ENCODE measurements at regions not wholly inside any gene's neighbourhood (a gene's known extent, or its start where the extent isn't known, plus 50 kb on each side); places are given as distances from the start of the nearest gene placed in this dataset.

DNA sequence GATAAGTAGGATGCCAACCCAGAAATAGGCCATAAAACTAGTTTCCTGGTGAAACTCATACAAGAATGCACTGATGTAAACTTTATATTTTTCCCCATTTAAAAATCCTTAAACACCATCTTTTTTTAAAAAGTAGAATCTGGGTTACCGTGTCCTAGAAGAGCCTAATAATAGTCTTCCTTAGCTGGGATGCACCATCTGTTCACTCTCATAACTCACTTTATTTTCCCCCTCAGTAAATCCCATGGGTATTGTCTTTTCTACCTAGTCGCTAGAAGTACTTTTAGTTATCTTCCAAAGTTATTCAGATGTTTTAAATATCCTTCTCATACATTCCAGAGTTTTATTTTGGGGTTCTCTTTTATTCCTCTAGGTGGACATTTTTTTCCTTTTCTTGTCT lies 250.2 kb downstream of the PLA2G4A start:
- no peak for DNase-seq (ENCODE audit: low read depth in 2 of 3, low spot score in 2 of 3)

DNA sequence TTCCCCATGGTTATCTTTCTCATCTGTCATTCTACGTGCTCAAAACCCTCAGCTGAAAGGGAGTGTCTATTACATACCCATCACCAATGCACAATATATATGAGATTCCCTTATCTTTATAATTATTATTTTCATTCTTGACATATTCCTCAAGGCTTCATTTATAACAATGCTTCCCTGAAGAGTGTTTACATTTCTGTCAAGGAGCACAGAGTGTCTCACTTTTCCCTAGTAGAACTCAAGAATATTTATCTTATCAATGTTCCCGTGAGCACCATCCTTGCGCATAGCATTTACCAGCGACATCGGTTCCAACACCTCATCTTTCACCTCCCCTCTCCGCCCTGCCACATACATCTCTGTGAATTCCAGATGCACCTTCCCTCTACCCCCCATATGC lies 250.6 kb downstream of the PLA2G4A start:
- DNase-seq (ENCODE audit: low read depth in 2 of 3, low spot score in 2 of 3): no peak

DNA sequence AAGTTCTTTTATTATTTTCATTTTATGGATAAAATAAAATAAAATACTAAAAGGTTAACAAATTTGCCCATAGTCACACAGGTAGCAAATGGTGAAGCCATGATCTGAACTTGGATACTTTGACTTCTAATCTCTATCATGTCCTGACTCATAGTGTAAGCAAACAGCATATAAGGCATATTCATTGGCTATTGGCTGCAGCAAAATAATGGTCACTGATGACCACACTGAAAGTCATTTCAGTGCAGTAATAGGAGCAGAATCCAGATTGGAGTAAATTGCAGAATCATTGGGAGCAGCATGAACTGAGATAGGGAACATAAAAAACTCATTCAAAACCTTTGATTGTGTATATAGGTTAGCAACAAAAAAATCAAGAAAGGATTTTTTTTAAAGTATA lies 262.9 kb downstream of the PLA2G4A start:
- no peak for DNase-seq (ENCODE audit: low read depth in 2 of 3, low spot score in 2 of 3)

DNA sequence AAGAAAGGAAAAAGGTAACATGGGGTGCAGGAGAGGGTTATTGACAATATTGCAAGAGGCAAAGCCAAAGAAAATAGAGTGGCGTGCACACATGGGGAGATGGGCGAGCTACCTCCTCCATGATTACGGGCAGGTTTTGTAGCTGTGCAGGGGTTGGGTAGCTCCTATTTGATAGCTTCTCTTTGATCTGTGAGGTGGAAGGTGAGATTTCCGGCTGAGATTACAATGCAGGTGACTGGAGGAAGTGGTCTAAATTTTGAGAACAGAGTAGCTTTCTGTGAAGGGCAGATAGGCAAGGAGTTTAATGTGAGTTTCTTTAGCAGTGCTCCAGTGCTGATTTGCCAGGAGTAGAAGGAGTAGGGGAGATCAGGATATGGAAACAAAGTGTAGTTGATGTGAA lies 263.4 kb downstream of the PLA2G4A start:
- no peak for DNase-seq (ENCODE audit: low read depth in 2 of 3, low spot score in 2 of 3)

DNA sequence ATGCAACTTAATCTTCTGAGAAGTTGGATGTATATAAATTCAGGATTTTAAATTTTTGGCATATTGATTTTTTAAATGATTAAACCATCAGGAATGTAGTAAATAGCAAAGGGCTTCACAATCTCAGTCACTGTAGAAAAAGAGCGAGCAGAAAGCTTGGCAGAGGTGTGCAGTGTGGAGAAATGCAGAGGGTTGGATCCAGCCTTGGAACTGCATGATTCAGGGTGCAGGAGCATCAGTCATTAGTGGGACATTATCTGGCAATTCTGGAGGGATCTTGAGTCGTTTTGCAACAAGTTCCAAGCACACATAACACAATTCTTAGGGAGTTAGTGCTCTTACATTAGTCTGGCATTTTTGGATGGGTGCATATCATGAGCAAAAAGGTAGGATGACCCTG lies 267.9 kb downstream of the PLA2G4A start:
- no peak for DNase-seq (ENCODE audit: low read depth in 2 of 3, low spot score in 2 of 3)

DNA sequence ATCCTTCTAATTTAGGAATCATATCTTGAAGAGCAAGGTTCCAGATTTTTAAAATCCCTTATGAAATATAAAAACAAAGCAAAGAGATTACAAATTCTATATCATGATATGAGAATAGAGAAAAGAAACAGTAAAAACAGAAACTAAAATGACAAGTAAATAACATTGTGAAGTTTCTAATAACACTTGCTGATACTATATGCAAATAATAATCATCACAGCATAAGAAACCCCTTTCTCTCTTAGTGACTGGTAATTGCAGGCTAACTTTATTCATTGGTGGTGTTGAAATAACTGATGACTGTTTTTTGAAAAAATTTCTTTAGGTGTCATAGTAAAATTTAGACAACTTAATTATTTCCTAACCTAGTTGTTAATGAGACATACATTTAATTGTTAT lies 281.6 kb downstream of the PLA2G4A start:
- DNase-seq (ENCODE audit: low read depth in 2 of 3, low spot score in 2 of 3): no peak

DNA sequence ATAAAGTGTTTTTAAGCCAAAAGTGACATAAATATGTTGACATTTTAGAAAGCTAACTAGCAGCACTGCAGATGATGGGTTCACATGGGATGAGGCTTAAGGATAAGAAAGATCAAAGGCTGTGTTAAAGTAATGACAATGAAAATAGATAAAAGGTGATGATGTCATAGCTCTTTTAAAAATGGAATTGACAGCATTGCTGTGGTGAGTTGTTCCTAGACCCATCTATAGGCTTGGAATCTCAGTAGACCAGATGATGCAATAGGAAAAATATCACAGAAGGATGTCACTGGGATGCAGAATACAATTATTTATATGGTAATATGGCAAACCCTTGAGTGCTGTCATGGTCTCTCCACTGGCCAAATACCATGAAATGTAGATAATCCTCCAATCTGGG lies 286.0 kb downstream of the PLA2G4A start:
- DNase-seq (ENCODE audit: low read depth in 2 of 3, low spot score in 2 of 3): no peak

DNA sequence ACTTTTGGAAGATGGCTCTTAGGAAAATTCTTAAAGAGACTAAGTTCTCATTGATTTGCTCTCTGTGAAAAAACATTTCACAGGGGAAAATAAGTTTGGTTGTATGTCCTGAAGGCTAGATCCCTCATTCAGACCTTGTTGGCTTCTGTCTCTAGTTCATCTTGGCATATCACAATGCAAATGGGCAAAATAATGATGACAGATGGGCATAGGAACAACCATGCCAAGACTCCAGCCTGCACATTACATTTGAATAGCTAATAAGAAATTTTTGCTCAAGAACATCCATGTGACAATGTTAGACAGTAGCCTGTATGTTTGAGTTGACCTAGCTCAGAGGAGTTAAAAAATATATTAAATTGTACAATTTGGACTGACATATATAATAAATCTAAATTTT lies 292.9 kb downstream of the PLA2G4A start:
- DNase-seq (ENCODE audit: low read depth in 2 of 3, low spot score in 2 of 3): no peak

DNA sequence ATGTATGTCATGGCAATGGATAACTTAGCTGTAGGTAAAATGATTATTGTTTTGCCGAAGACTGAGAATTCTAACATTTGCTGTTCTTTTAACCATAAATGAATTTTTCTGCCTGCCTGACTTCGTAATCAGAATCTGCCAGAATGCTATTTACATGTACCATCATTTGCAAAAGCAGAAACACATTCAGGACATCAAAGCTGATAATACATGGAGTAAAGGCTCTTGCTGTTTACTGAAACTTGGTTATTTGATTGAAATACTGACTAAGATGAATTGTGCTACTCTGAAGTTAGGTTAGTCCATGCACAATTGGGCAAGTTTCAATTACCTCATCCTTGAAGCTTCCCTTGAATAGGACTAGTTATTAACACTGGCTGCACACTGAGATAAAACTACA lies 293.8 kb downstream of the PLA2G4A start:
- DNase-seq (ENCODE audit: low read depth in 2 of 3, low spot score in 2 of 3): no peak

DNA sequence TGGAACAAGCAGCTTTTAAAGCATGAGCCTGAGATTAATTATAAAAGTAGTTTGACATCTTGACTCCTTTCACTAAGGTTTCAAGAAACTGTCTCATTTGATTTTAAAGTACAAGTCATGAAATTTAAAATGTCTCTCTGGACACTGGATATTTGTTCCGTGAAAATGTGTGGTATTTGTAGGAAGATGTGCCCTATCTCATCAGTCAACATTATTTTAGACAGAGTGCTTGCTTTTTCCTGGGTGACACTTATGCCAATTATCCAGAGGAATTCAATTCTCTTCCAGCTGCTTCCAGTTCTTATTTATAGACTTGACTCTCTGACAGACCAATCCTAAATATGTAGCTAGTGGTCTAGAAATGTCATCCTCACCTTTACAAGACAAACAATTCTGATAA lies 300.4 kb downstream of the PLA2G4A start:
- no peak for DNase-seq (ENCODE audit: low read depth in 2 of 3, low spot score in 2 of 3)

DNA sequence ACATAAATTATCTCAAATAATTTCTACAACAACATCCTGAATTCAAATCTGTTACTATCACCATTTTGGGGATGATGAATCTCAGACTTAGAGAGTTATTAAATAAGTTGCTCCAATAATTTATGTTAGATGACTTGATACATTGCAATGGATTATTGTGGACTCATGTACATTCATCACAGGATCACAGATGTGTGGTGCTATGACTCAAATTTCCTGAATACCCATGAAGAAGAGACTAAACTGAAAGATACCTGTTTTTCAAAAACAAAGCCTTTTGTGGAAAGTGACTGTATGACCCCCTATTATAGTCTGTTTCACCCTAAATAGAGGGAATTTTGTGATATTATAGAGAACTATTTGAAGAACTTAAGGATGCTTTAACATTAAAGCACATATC lies 315.0 kb downstream of the PLA2G4A start:
- DNase-seq (ENCODE audit: low read depth in 2 of 3, low spot score in 2 of 3): no peak

DNA sequence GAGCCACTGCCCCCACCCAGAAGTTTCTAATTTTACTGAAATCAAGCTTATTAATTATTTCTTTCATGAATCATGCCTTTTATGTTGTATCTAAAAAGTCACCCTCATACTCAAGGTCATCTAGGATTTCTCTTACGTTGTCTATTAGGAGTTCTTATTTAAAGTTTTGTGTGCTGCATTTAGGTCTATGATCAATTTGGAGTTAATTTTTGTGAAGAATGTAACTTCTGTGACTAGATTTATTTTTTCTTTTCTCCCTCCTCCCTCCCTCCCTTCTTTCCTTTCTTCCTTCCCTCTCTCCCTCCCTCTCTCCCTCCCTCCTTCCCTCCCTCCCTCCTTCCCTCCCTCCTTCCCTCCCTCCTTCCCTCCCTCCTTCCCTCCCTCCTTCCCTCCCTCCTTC lies 317.6 kb downstream of the PLA2G4A start:
- DNase-seq (ENCODE audit: low read depth in 2 of 3, low spot score in 2 of 3): no peak

DNA sequence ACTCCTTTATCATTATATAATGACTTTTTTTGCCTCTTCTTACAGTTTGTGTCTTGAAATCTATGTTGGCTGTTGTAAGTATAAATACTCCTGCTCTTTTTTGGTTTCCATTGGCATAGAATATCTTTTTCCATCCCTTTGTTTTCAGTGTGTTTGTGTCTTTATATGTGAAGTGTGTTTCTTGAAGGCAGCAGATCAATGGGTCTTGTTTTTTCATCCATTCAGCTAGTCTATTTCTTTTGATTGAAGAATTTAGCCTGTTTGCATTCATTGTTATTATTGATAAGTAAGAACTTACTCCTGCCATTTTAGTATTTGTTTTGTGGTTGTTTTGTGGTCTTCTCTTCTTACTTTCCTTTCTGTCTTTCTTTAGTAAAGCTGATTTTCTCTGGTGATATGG lies 322.8 kb downstream of the PLA2G4A start:
- DNase-seq (ENCODE audit: low read depth in 2 of 3, low spot score in 2 of 3): no peak

DNA sequence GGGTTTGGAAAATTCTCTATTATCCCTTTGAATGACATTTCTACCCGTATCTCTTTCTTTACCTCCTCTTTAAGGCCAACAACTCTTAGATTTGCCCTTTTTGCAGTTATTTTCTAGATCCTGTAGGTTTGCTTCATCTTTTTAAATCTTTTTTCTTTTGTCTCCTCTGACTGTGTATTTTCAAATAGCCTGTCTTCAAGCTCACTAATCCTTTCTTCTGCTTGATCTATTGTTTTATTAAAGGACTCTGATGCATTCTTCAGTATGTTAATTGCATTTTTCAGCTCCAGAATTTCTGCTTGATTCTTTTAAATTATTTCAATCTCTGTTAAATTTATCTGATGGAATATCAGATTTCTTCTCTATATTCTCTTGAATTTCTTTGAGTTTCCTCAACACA lies 324.3 kb downstream of the PLA2G4A start:
- DNase-seq (ENCODE audit: low read depth in 2 of 3, low spot score in 2 of 3): no peak

DNA sequence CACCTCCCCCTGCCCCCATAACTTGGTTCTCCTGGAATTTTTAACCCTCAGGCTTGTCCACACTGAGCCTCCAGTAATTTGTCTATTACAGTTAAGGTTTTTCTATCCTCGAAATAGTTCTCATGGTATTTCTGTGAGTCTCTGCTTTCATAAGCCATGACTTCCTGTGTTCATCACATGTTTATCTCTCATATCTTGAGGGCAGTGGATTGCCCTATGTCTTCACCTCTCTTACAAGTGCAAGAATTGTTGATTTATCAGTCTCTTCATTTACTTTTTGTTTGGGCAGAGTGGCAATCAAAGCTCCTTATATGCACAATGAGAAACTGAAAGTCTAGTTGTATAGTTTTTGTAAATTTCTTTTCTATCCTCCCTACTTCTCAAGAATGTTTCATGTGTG lies 328.4 kb downstream of the PLA2G4A start:
- DNase-seq (ENCODE audit: low read depth in 2 of 3, low spot score in 2 of 3): no peak

DNA sequence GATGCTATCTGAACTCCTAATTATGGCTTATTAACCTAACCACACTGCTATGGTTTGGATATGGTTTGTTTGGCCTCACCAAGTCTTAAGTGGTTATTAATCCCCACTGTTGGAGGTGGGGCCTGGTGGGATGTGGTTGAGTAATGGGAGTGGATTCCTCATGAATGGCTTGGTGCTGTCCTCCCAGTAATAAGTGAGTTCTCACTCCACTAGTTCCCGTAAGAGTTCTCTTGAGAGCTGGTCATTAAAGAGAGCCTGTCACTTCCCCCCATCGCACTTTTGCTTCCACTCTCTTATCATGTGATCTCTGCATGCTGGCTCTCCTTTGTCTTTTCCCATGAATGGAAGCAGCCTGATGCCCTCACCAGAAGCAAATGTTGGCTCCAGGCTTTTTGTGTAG lies 328.8 kb downstream of the PLA2G4A start:
- DNase-seq (ENCODE audit: low read depth in 2 of 3, low spot score in 2 of 3): no peak

DNA sequence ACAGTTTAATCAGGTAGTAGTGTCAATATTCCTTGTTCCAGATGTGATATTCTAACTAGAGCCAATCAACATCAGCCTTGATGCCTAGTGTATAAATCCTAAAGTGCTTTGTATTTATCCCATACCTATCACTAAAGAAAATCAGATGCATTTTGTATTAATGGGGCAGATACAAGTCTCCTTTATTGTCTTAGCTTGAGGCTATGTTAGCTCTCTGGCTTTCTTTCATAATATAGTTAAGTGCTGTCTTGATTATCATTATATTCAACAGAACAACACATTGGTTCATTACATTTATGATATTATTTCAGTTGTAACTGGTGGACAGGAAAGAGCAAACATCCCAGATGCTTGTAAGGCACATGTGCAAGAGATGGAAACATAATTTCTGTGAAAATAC lies 338.8 kb downstream of the PLA2G4A start:
- no peak for DNase-seq (ENCODE audit: low read depth in 2 of 3, low spot score in 2 of 3)

DNA sequence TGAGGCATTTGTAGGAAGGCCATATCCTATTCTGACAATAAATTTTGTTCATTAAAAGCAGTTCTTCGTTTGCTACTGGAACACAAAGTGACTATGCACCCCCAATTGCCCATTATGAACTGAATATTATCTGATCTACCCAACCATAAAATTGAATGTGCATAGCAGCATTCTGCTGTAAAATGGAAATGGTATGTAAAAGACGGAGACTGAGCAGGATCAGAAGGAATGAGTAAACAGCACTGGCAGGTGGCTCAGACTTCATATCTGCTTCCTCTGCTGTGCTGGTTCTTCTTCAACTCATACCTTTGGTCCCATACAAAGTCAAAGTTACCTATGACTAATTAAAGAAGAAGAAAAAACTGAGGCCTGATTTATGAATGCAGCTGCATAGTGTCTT lies 339.5 kb downstream of the PLA2G4A start:
- no peak for DNase-seq (ENCODE audit: low read depth in 2 of 3, low spot score in 2 of 3)

DNA sequence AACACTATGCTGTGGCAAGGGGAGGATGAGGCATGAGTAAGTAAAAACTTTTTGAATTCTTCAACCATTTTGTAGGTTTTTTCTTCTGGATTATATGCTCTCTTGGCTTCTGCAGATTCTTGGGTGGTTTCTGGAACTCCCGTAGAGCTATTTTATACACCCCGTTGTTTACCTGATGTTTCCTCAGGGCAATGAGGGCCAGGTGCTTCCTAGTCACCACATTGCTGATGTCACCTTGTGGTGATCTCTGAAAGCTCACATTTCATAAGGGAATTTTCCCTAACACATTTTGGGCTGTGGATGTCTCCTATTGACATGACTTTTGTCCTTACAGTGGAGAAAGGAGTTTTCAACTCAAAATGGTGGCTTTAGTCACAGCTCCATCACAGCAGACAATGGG lies 356.6 kb downstream of the PLA2G4A start:
- no peak for DNase-seq (ENCODE audit: low read depth in 2 of 3, low spot score in 2 of 3)

DNA sequence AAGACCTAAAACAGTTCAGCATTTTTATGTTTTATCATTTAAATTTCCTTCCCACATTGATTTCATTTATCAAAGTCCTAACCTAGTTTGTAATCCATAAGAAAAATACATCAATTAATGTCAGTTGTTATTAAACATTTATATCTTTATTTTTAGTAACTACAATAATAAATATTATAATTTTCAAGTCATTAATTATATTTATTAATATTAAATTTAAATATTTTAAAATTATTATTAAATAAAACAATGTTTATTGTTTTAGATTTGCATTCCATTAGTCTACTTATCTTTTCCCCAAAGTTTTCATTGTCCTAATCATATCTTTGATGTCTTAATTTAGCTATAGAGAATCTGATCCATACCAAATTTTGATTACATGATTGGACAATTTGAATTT lies 368.9 kb downstream of the PLA2G4A start:
- DNase-seq (ENCODE audit: low read depth in 2 of 3, low spot score in 2 of 3): no peak

DNA sequence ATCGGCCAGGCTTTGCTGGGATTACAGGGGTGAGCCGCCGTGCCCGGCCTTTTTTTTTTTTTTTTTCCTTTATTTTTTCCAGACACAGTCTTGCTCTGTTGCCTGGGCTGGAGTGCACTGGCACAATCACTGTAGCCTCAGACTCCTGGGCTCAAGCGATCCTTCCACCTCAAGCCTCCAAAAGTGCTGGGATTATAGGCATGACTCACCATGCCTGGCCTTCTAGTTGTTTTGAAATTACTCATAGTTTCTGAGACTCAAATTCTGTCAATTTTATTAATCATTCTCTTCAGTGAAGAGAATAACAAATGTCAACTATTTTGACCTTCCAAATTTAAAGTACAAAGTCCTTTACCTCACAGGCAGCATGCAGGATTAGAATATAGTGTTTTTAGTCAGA lies 374.5 kb downstream of the PLA2G4A start:
- no peak for DNase-seq (ENCODE audit: low read depth in 2 of 3, low spot score in 2 of 3)

DNA sequence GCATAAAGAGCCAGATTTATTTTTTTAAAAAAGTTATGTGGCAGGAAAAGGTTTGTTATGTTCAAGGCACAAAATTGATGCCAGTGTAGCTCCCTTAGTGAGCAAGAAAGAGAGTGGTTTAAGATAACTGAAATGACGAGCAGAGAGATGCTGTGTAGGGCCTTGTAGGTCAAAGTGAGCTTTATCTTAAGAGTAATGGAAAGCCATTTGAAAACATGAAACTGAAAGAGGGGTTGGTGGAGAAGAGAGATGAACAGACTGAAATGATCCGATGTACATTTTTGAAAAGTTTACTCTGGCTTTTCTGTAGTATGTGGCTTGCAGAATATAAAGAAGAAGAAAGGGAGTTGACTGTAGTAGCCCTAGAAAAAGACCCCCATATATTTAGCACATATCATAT lies 383.6 kb downstream of the PLA2G4A start:
- no peak for DNase-seq (ENCODE audit: low read depth in 2 of 3, low spot score in 2 of 3)

DNA sequence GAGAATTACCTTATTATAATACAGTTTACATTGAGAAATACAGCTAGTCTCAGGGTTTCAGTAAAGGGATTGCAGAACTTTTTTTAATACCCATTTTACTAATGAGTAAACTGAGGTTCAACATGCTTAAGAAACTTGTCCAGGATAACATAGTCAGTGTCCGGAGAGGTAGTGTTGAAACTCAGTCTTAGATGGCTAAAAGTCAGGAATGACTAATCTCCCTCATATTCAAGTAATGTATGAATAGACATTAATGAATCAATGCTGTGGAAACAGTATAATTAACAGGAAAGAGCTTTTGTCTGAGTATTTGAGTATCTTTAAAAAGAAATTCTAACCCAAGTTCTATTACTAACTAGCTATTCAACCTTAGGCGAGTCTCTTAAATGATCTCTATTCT lies 397.6 kb downstream of the PLA2G4A start:
- DNase-seq (ENCODE audit: low read depth in 2 of 3, low spot score in 2 of 3): no peak

DNA sequence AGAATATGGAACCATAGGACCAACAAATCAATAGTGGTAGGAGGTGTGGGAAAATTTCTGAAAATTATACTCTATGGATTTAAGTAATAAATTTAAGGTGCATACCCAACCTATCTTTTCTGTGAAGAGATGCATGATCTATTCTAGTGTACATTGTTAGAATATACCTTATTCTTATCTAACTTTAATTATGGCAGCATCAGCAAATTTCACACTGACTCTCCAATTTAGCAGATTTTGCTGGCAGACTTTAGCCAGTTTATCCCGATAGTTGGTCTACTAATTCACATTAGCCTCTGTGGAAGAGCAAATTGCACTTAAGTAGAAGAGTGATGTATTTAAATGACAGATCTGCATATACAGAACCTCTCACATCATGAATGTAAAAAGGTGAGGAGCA lies 400.0 kb downstream of the PLA2G4A start:
- no peak for DNase-seq (ENCODE audit: low read depth in 2 of 3, low spot score in 2 of 3)
